Lung (tissue), 12 donors: ENCODE measurements at regions not wholly inside any gene's neighbourhood (a gene's known extent, or its start where the extent isn't known, plus 50 kb on each side); places are given as distances from the start of the nearest gene placed in this dataset. TPM values are rescaled to one million over a fixed set of nuclear protein-coding genes. Genes with fewer than 3 reads are reported as not detected.

Experiments used
- ATAC-seq: fragments of 200-7000 bp; cut with Tn5 transposase; one replicate; pipeline ENCODE4 v1.9.1; 2020; ENCODE audit warnings: moderate number of reproducible peaks; ENCODE audit not compliant: insufficient read depth, low FRiP score
- DNase-seq, 3 donors: peaks; one replicate each; pipeline ENCODE4 v3.0.0-alpha.2; 2013 to 2017
- H3K27ac ChIP-seq, 2 donors: one replicate each; pipeline ENCODE4 v1.5.1; 2013; ENCODE audit warnings: mild to moderate bottlenecking in 2 of 2, moderate library complexity in 2 of 2, control low read depth in 1 of 2, inconsistent platforms in 1 of 2, low read depth in 1 of 2, low read length in 1 of 2
- H3K27me3 ChIP-seq, 3 donors: one replicate each; pipeline ENCODE4 v1.5.1; 2013; ENCODE audit warnings: low read length in 2 of 3; ENCODE audit not compliant: control insufficient read depth in 3 of 3, insufficient read depth in 3 of 3
- H3K36me3 ChIP-seq, 4 donors: one replicate each; pipeline ENCODE4 v1.5.1; 2013; ENCODE audit warnings: low read length in 4 of 4, mild to moderate bottlenecking in 1 of 4, moderate library complexity in 1 of 4; ENCODE audit not compliant: control insufficient read depth in 4 of 4, insufficient read depth in 4 of 4
- H3K4me1 ChIP-seq, 5 donors: one replicate each; pipeline ENCODE4 v1.5.1; 2013; ENCODE audit warnings: low read length in 5 of 5, mild to moderate bottlenecking in 2 of 5, moderate library complexity in 1 of 5; ENCODE audit not compliant: control insufficient read depth in 5 of 5, insufficient read depth in 5 of 5
- H3K4me3 ChIP-seq: one replicate; pipeline ENCODE4 v1.5.1; 2013; ENCODE audit warnings: mild to moderate bottlenecking, control low read depth, moderate library complexity
- H3K9ac ChIP-seq, 2 donors: one replicate each; pipeline ENCODE4 v1.5.1; 2013; ENCODE audit warnings: low read length in 2 of 2, control low read depth in 1 of 2; ENCODE audit not compliant: insufficient read depth in 1 of 2
- H3K9me3 ChIP-seq, 4 donors: one replicate each; pipeline ENCODE4 v1.5.1; 2013; ENCODE audit warnings: low read length in 3 of 4, mild to moderate bottlenecking in 1 of 4, moderate library complexity in 1 of 4; ENCODE audit not compliant: control insufficient read depth in 4 of 4, insufficient read depth in 3 of 4
- small RNA-seq: library from RNA; depleted of rRNA; stranded (forward); fragments of <200 nt; gene quantifications from one replicate; pipeline ENCODE3, GENCODE V24; 2014; ENCODE audit warnings: low replicate concordance
- TF ChIP-seq, protein P1 (sequence below): IDR thresholded peaks from 2 replicates; pipeline ENCODE4 v1.5.1; 2012; ENCODE audit warnings: mild to moderate bottlenecking; ENCODE audit errors: control extremely low read depth, extremely low read depth
- donor health status: control.
- donor health status: control.
- donor health status: Bipolar disorder and iron deficiency.
- donor health status: healthy.
- donor health status: DM: yes; HTN: yes; CAD: no.

DNA sequence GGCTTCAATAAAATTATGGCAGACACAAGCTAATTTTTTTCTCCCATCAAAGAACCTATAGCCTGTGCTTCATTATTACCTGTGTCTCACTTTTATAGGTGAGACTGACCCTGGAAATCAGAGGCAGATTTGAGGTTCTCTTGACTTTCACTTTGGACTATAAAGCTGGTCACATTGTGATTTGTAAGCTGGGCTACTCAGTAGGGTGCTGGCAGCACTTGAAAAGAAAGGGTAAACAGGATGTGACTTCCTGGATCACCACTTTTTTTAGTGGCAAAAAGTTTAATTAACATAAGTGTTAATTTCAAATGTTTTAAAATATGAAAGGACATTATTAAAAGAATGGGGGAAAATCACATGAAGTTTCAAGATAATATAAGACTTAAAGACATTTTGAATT lies 50.6 kb upstream of the GATB start:
- no peaks in the 10 kb centered on the region for H3K27me3 ChIP-seq
- no peaks in the 10 kb centered on the region for H3K36me3 ChIP-seq
- peaks cover 0 to 4% (median 0%) of the 10 kb centered on the region in 5 donors for H3K4me1 ChIP-seq
- TF ChIP-seq, protein P1, sequence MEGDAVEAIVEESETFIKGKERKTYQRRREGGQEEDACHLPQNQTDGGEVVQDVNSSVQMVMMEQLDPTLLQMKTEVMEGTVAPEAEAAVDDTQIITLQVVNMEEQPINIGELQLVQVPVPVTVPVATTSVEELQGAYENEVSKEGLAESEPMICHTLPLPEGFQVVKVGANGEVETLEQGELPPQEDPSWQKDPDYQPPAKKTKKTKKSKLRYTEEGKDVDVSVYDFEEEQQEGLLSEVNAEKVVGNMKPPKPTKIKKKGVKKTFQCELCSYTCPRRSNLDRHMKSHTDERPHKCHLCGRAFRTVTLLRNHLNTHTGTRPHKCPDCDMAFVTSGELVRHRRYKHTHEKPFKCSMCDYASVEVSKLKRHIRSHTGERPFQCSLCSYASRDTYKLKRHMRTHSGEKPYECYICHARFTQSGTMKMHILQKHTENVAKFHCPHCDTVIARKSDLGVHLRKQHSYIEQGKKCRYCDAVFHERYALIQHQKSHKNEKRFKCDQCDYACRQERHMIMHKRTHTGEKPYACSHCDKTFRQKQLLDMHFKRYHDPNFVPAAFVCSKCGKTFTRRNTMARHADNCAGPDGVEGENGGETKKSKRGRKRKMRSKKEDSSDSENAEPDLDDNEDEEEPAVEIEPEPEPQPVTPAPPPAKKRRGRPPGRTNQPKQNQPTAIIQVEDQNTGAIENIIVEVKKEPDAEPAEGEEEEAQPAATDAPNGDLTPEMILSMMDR: no peak
- DNase-seq (peak in 1 of 3 donors; percentile 1), ATAC-seq (no peak)
- H3K4me3 ChIP-seq: no peak overlapping the region
- H3K9me3 ChIP-seq: no peaks in the 10 kb centered on the region
- H3K9ac ChIP-seq: no peak overlapping the region
- no peak overlapping the region for H3K27ac ChIP-seq

Small RNA genes in the stretch of these regions (small RNA-seq; reads per million reads assigned to genes)
- gene RN7SL446P: not detected
- not detected for gene RNA5SP169
